ENCODE measurements at regions not wholly inside any gene's neighbourhood (a gene's known extent, or its start where the extent isn't known, plus 50 kb on each side); places are given as distances from the start of the nearest gene placed in this dataset.

- TF ChIP-seq FOSL1 (IDR thresholded peaks at IDR 0.05; ENCODE audit: low read depth) (no peak), TCF7L2 (IDR thresholded peaks at IDR 0.05; ENCODE audit: borderline replicate concordance, extremely low read depth, insufficient read depth, insufficient read length) (no peak)
- DNase-seq (ENCODE audit: low read depth, low spot score) (no peak), ATAC-seq (no peak)
- H3K9ac ChIP-seq (ENCODE audit: low read length), result no peak overlapping the region
- H3K4me1 ChIP-seq (ENCODE audit: control insufficient read depth in 1 of 2, insufficient read depth in 2 of 2, low read length in 2 of 2), result no peaks in the 10 kb centered on the region
- intact Hi-C loops (cut with micrococcal nuclease), result no loop called here
- H2AFZ ChIP-seq (ENCODE audit: low read depth, low read length, poor library complexity, severe bottlenecking), result no peak overlapping the region
- H4K20me1 ChIP-seq (ENCODE audit: insufficient read depth), result no peaks in the 10 kb centered on the region
- H3K9me3 ChIP-seq (ENCODE audit: control insufficient read depth in 1 of 2, insufficient read depth in 1 of 2, low read depth in 1 of 2, low read length in 2 of 2), result peaks cover 0 to 5% of the 10 kb centered on the region in 2 experiments; a peak in 1 of 4 replicates
- POLR2A ChIA-PET, result no interaction called here
- no peaks in the 10 kb centered on the region for H3K79me2 ChIP-seq (ENCODE audit: insufficient read depth, low read length)
- no TSS peak for BruUV-seq (replicated peaks)
- no peaks in the 10 kb centered on the region for H3K36me3 ChIP-seq (ENCODE audit: control insufficient read depth in 1 of 2, insufficient read depth in 2 of 2, low read length in 2 of 2)
- CTCF ChIA-PET, result no interaction called here
- no peak overlapping the region for H3K4me3 ChIP-seq (replicated peaks in 1 of 2; ENCODE audit: low read depth in 1 of 2, low read length in 2 of 2)
- no peaks in the 10 kb centered on the region for H3K27me3 ChIP-seq (ENCODE audit: insufficient read depth, low read length)
- no peaks in the 10 kb centered on the region for H3K9me2 ChIP-seq (ENCODE audit: insufficient read depth)
- no peak overlapping the region for H3K4me2 ChIP-seq (ENCODE audit: low read length)
- H3K27ac ChIP-seq (ENCODE audit: low read depth, low read length), result no peak overlapping the region
- RAD21 ChIA-PET (ENCODE audit: low non-redundant PET in 1 of 2, low total read pairs in 2 of 2, uncharacterized antibody in 2 of 2, unreplicated experiment in 2 of 2), result no interaction called here
Observed at GRCh38 chr2:207385076-207385475, 144.7 kb upstream of the CREB1 start.

- ATAC-seq (no peak), DNase-seq (ENCODE audit: low read depth, low spot score) (no peak)
- H3K4me1 ChIP-seq (ENCODE audit: control insufficient read depth in 1 of 2, insufficient read depth in 2 of 2, low read length in 2 of 2), result no peaks in the 10 kb centered on the region
- H3K27ac ChIP-seq (ENCODE audit: low read depth, low read length), result no peak overlapping the region
- no peak overlapping the region for H3K4me2 ChIP-seq (ENCODE audit: low read length)
- no peak overlapping the region for H2AFZ ChIP-seq (ENCODE audit: low read depth, low read length, poor library complexity, severe bottlenecking)
- H3K9me2 ChIP-seq (ENCODE audit: insufficient read depth), result no peaks in the 10 kb centered on the region
- intact Hi-C loops (cut with micrococcal nuclease), result no loop called here
- H3K9ac ChIP-seq (ENCODE audit: low read length), result no peak overlapping the region
- no peaks in the 10 kb centered on the region for H3K36me3 ChIP-seq (ENCODE audit: control insufficient read depth in 1 of 2, insufficient read depth in 2 of 2, low read length in 2 of 2)
- H3K27me3 ChIP-seq (ENCODE audit: insufficient read depth, low read length), result no peaks in the 10 kb centered on the region
- H3K9me3 ChIP-seq (ENCODE audit: control insufficient read depth in 1 of 2, insufficient read depth in 1 of 2, low read depth in 1 of 2, low read length in 2 of 2), result peaks cover 0 to 5% of the 10 kb centered on the region in 2 experiments; a peak in 1 of 4 replicates
- BruUV-seq (replicated peaks), result no TSS peak
- RAD21 ChIA-PET (ENCODE audit: low non-redundant PET in 1 of 2, low total read pairs in 2 of 2, uncharacterized antibody in 2 of 2, unreplicated experiment in 2 of 2), result no interaction called here
- POLR2A ChIA-PET, result no interaction called here
- no peak overlapping the region for H3K4me3 ChIP-seq (replicated peaks in 1 of 2; ENCODE audit: low read depth in 1 of 2, low read length in 2 of 2)
- H3K79me2 ChIP-seq (ENCODE audit: insufficient read depth, low read length), result no peaks in the 10 kb centered on the region
- CTCF ChIA-PET, result no interaction called here
- no peaks in the 10 kb centered on the region for H4K20me1 ChIP-seq (ENCODE audit: insufficient read depth)
- TF ChIP-seq CBX3 (IDR thresholded peaks at IDR 0.05; ENCODE audit: low read depth), result no peak
- no peak for TF ChIP-seq POLR2AphosphoS5 (IDR thresholded peaks at IDR 0.05; ENCODE audit: low read depth, low read length)
- no peak for TF ChIP-seq SRF (IDR thresholded peaks at IDR 0.05; ENCODE audit: low read depth)
- no peak for TF ChIP-seq REST (IDR thresholded peaks at IDR 0.05; ENCODE audit: low read depth)
- TF ChIP-seq YY1 (IDR thresholded peaks at IDR 0.05; ENCODE audit: extremely low read depth, insufficient replicate concordance, low read depth, low read length), result no peak
- no peak for TF ChIP-seq FOSL1 (IDR thresholded peaks at IDR 0.05; ENCODE audit: low read depth)
- TF ChIP-seq TCF7L2 (IDR thresholded peaks at IDR 0.05; ENCODE audit: borderline replicate concordance, extremely low read depth, insufficient read depth, insufficient read length), result no peak
- TF ChIP-seq SP1 (IDR thresholded peaks at IDR 0.05; ENCODE audit: low read depth), result no peak
- TF ChIP-seq SIN3A (IDR thresholded peaks at IDR 0.05; ENCODE audit: low read depth), result no peak
- TF ChIP-seq JUND (IDR thresholded peaks at IDR 0.05), result no peak
- TF ChIP-seq ELF1 (IDR thresholded peaks at IDR 0.05; ENCODE audit: borderline replicate concordance, low read depth), result no peak
- no peak for TF ChIP-seq CTCF (IDR thresholded peaks at IDR 0.05 in 2 of 3, conservative IDR thresholded peaks at IDR 0.05 in 1 of 3; ENCODE audit: borderline replicate concordance in 1 of 3, insufficient read depth in 1 of 3, low read depth in 2 of 3, low read length in 2 of 3)
- TF ChIP-seq, protein P1, sequence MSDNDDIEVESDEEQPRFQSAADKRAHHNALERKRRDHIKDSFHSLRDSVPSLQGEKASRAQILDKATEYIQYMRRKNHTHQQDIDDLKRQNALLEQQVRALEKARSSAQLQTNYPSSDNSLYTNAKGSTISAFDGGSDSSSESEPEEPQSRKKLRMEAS (IDR thresholded peaks at IDR 0.05), result no peak
- TF ChIP-seq EGR1 (IDR thresholded peaks at IDR 0.05; ENCODE audit: low read depth), result no peak
- TF ChIP-seq CEBPB (IDR thresholded peaks at IDR 0.05; ENCODE audit: low read depth), result no peak
- no peak for TF ChIP-seq ZFX (IDR thresholded peaks at IDR 0.05)
Observed at GRCh38 chr2:207385903-207386302, 143.9 kb upstream of the CREB1 start.
